ENCODE measurements at regions not wholly inside any gene's neighbourhood (a gene's known extent, or its start where the extent isn't known, plus 50 kb on each side); places are given as distances from the start of the nearest gene placed in this dataset.

GRCh38 chr4:93888308-93888707 lies 59.8 kb downstream of the ATOH1 start:
- DNase-seq (ENCODE audit: low read depth, low spot score) = no peak
- TF ChIP-seq CTCF (IDR thresholded peaks at IDR 0.05; ENCODE audit: insufficient read depth, low read length, missing control alignments) = no peak
- H3K4me3 ChIP-seq (ENCODE audit: low read depth, low read length) = no peak overlapping the region
- ChIA-PET CTCF (interaction anchor here (0.8 kb wide), 1 partner anchor 12 kb away, joined by 3 read pairs; no protein-coding TSS in a partner anchor), POLR2A (no interaction called here)

GRCh38 chr4:93888768-93889167 lies 60.2 kb downstream of the ATOH1 start:
- CTCF ChIA-PET = interaction anchor here (0.8 kb wide), 1 partner anchor 11 kb away, joined by 3 read pairs; no protein-coding TSS in a partner anchor
- POLR2A ChIA-PET = no interaction called here
- DNase-seq (ENCODE audit: low read depth, low spot score) = no peak
- TF ChIP-seq CTCF (IDR thresholded peaks at IDR 0.05; ENCODE audit: insufficient read depth, low read length, missing control alignments) = no peak
- no peak overlapping the region for H3K4me3 ChIP-seq (ENCODE audit: low read depth, low read length)

- no peak overlapping the region for H3K4me3 ChIP-seq (ENCODE audit: low read depth, low read length)
- DNase-seq (ENCODE audit: low read depth, low spot score) = no peak
- POLR2A ChIA-PET = no interaction called here
- no peak for TF ChIP-seq CTCF (IDR thresholded peaks at IDR 0.05; ENCODE audit: insufficient read depth, low read length, missing control alignments)
- CTCF ChIA-PET = no interaction called here
These were observed 62.7 kb downstream of the ATOH1 start for GRCh38 chr4:93891244-93891643.

GRCh38 chr4:93894995-93895394 lies 66.4 kb downstream of the ATOH1 start:
- H3K4me3 ChIP-seq (ENCODE audit: low read depth, low read length) = no peak overlapping the region
- TF ChIP-seq CTCF (IDR thresholded peaks at IDR 0.05; ENCODE audit: insufficient read depth, low read length, missing control alignments) = no peak
- POLR2A ChIA-PET = no interaction called here
- CTCF ChIA-PET = no interaction called here
- DNase-seq (ENCODE audit: low read depth, low spot score) = no peak

GRCh38 chr4:93896516-93896915 lies 68.0 kb downstream of the ATOH1 start:
- CTCF ChIA-PET = no interaction called here

GRCh38 chr4:93897559-93897958 lies 69.0 kb downstream of the ATOH1 start:
- no peak for TF ChIP-seq CTCF (IDR thresholded peaks at IDR 0.05; ENCODE audit: insufficient read depth, low read length, missing control alignments)
- ChIA-PET POLR2A (no interaction called here), CTCF (no interaction called here)
- no peak overlapping the region for H3K4me3 ChIP-seq (ENCODE audit: low read depth, low read length)
- DNase-seq (ENCODE audit: low read depth, low spot score) = no peak

More at GRCh38 chr4:93896516-93896915, 68.0 kb downstream of the ATOH1 start:
- H3K4me3 ChIP-seq (ENCODE audit: low read depth, low read length) = no peak overlapping the region
- no peak for TF ChIP-seq CTCF (IDR thresholded peaks at IDR 0.05; ENCODE audit: insufficient read depth, low read length, missing control alignments)
- POLR2A ChIA-PET = no interaction called here
- DNase-seq (ENCODE audit: low read depth, low spot score) = no peak
